ENCODE measurements at regions not wholly inside any gene's neighbourhood (a gene's known extent, or its start where the extent isn't known, plus 50 kb on each side); places are given as distances from the start of the nearest gene placed in this dataset.

DNA sequence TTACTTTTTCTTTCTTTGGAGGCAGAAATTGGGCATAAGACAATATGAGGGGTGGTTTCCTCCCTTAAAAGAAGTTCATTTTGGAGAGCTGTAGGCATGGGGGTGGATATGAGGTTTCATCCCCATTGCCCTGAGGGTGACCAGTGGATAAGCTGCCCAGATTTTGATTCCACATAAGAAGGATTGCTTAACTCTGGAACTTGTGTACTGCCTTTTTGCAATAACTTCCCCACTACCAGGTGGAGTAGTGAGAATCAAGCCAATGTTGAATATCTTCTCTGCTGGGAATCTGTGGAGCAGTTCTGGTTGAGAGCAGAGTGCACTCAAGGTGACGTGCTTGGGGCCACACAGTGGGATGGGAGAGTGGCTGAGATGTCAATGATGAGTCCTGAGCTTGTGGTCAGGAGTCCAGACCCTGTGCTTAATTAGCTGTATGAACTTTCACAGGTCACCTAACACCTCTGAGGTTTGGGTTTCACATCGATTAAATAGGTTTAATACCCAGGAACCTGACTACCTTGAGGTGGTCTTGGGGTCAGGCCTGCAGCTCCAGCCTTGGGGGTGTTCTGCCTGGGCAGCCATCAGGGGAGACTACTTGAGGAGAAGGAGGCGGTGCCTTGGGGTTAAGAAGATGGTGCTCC is 152.9 kb downstream of the FCRL5 start:
- H3K27ac ChIP-seq (ENCODE audit: insufficient read depth, low read length): no peak overlapping the region
- dilution Hi-C loops (cut with HindIII; ENCODE audit: low sequenced_read_pairs, unreplicated experiment): no loop called here
- intact Hi-C loops (cut with micrococcal nuclease): no loop called here
- no peaks in the 10 kb centered on the region for H3K79me1 ChIP-seq (ENCODE audit: low read depth in 1 of 2, low read length in 2 of 2)
- H3K9me1 ChIP-seq (ENCODE audit: insufficient read depth, low read length): no peaks in the 10 kb centered on the region
- no peaks in the 10 kb centered on the region for H3K9me3 ChIP-seq (ENCODE audit: control insufficient read depth, insufficient read depth, low read length)
- no peak overlapping the region for H4K5ac ChIP-seq (ENCODE audit: low read depth, low read length)
- no peak overlapping the region for H3K4ac ChIP-seq (ENCODE audit: low read depth, low read length)
- no peak overlapping the region for H3K4me3 ChIP-seq (ENCODE audit: insufficient read depth, low read depth, low read length)
- in situ Hi-C loops (cut with MboI; ENCODE audit: low sequenced_read_pairs): no loop called here
- no peaks in the 10 kb centered on the region for H3K36me3 ChIP-seq (ENCODE audit: control insufficient read depth, insufficient read depth, low read length)
- H2BK20ac ChIP-seq (ENCODE audit: low read depth, low read length): no peak overlapping the region
- BruUV-seq (replicated peaks): no TSS peak
- no peaks in the 10 kb centered on the region for H3K4me1 ChIP-seq (ENCODE audit: control insufficient read depth, insufficient read depth, low read length)
- ATAC-seq (ENCODE audit: low read depth) (no peak), DNase-seq (no peak)
- H2BK120ac ChIP-seq (ENCODE audit: low read depth, low read length): no peak overlapping the region
- H3K14ac ChIP-seq (replicated peaks; ENCODE audit: low read depth, low read length): no peak overlapping the region
- ChIA-PET POLR2A (ENCODE audit: unreplicated experiment) (no interaction called here), CTCF (interaction anchor here (0.6 to 1.1 kb wide), 2 partner anchors 14 to 96 kb away, joined by 3 to 4 read pairs; no protein-coding TSS in a partner anchor)
- H4K8ac ChIP-seq (ENCODE audit: low read depth in 2 of 2, low read length in 2 of 2): no peak overlapping the region
- H3K4me2 ChIP-seq (ENCODE audit: low read depth, low read length): no peak overlapping the region
- H2BK15ac ChIP-seq (ENCODE audit: low read depth, low read length): no peak overlapping the region
- no peak overlapping the region for H3K23ac ChIP-seq (ENCODE audit: low read depth, low read length)
- no peak overlapping the region for H2BK5ac ChIP-seq (ENCODE audit: low read depth, low read length, poor library complexity, severe bottlenecking)
- H3K18ac ChIP-seq (ENCODE audit: low read depth, low read length): no peak overlapping the region
- TF ChIP-seq SMC3 (IDR thresholded peaks at IDR 0.05; ENCODE audit: low read depth, low read length) (no peak), BHLHE40 (IDR thresholded peaks at IDR 0.05; ENCODE audit: low read depth, low read length) (no peak), NFE2L2 (IDR thresholded peaks at IDR 0.05; ENCODE audit: low read depth, low read length) (no peak), RCOR1 (IDR thresholded peaks at IDR 0.05; ENCODE audit: insufficient replicate concordance, low read length) (no peak), MXI1 (IDR thresholded peaks at IDR 0.05; ENCODE audit: borderline replicate concordance, low read depth, low read length) (no peak)
- TF ChIP-seq, protein P1, sequence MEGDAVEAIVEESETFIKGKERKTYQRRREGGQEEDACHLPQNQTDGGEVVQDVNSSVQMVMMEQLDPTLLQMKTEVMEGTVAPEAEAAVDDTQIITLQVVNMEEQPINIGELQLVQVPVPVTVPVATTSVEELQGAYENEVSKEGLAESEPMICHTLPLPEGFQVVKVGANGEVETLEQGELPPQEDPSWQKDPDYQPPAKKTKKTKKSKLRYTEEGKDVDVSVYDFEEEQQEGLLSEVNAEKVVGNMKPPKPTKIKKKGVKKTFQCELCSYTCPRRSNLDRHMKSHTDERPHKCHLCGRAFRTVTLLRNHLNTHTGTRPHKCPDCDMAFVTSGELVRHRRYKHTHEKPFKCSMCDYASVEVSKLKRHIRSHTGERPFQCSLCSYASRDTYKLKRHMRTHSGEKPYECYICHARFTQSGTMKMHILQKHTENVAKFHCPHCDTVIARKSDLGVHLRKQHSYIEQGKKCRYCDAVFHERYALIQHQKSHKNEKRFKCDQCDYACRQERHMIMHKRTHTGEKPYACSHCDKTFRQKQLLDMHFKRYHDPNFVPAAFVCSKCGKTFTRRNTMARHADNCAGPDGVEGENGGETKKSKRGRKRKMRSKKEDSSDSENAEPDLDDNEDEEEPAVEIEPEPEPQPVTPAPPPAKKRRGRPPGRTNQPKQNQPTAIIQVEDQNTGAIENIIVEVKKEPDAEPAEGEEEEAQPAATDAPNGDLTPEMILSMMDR (conservative IDR thresholded peaks at IDR 0.05; ENCODE audit: low read depth, low read length): no peak
- TF ChIP-seq, protein P2, sequence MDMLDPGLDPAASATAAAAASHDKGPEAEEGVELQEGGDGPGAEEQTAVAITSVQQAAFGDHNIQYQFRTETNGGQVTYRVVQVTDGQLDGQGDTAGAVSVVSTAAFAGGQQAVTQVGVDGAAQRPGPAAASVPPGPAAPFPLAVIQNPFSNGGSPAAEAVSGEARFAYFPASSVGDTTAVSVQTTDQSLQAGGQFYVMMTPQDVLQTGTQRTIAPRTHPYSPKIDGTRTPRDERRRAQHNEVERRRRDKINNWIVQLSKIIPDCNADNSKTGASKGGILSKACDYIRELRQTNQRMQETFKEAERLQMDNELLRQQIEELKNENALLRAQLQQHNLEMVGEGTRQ (IDR thresholded peaks at IDR 0.05; ENCODE audit: low read depth, low read length): no peak
- no CpG with 5 or more reads among the region's 3 CpGs for WGBS, 2 experiments (ENCODE audit: extremely low coverage in 2 of 2, insufficient read length in 1 of 2)
- H2AK5ac ChIP-seq (ENCODE audit: low read depth, low read length): no peak overlapping the region
- no peak overlapping the region for H3K9ac ChIP-seq (ENCODE audit: low read depth, low read length)
- no peak overlapping the region for H2AFZ ChIP-seq (replicated peaks; ENCODE audit: low read length, poor library complexity)
- H2AK9ac ChIP-seq (replicated peaks; ENCODE audit: low read depth, low read length, poor library complexity): no peak overlapping the region
- H3K56ac ChIP-seq (ENCODE audit: extremely low read depth, insufficient read depth, low read length): no peak overlapping the region
- H4K91ac ChIP-seq (ENCODE audit: insufficient read depth, low read depth, low read length): no peak overlapping the region
- no peaks in the 10 kb centered on the region for H4K20me1 ChIP-seq (ENCODE audit: insufficient read depth, low read length)
- H3K27me3 ChIP-seq (ENCODE audit: control insufficient read depth, insufficient read depth, low read length): no peaks in the 10 kb centered on the region
